Mesodermal cell (in vitro differentiated cells): ENCODE measurements at regions not wholly inside any gene's neighbourhood (a gene's known extent, or its start where the extent isn't known, plus 50 kb on each side); places are given as distances from the start of the nearest gene placed in this dataset.

Experiments used
- H3K27ac ChIP-seq: 2 replicates; pipeline ENCODE4 v1.7.0; 2013; ENCODE audit warnings: mild to moderate bottlenecking, low read depth, low read length, moderate library complexity; ENCODE audit not compliant: severe bottlenecking
- H3K36me3 ChIP-seq: 2 replicates; pipeline ENCODE4 v1.7.1; 2013; ENCODE audit warnings: mild to moderate bottlenecking, low read length, moderate library complexity; ENCODE audit not compliant: control insufficient read depth, insufficient read depth
- H3K4me1 ChIP-seq: one replicate; pipeline ENCODE4 v1.7.1; 2013; ENCODE audit warnings: mild to moderate bottlenecking, low read length; ENCODE audit not compliant: insufficient read depth, control insufficient read depth, poor library complexity, severe bottlenecking
- H3K4me3 ChIP-seq: 2 replicates; pipeline ENCODE4 v1.7.0; 2013; ENCODE audit warnings: low read length, control low read depth, mild to moderate bottlenecking; ENCODE audit not compliant: insufficient read depth, poor library complexity, severe bottlenecking; ENCODE audit errors: extremely low read depth
- H3K9me3 ChIP-seq: 2 replicates; pipeline ENCODE4 v1.7.1; 2013; ENCODE audit warnings: mild to moderate bottlenecking, low read length, moderate library complexity; ENCODE audit not compliant: control insufficient read depth
- WGBS, 2 experiments: methylation state at CpG; one replicate each; pipeline ENCODE4 v1.1.5; 2013; ENCODE audit warnings: missing lambda C conversion rate in 2 of 2; ENCODE audit not compliant: insufficient coverage in 2 of 2; 5-methylcytosine and 5-hydroxymethylcytosine counted together

DNA sequence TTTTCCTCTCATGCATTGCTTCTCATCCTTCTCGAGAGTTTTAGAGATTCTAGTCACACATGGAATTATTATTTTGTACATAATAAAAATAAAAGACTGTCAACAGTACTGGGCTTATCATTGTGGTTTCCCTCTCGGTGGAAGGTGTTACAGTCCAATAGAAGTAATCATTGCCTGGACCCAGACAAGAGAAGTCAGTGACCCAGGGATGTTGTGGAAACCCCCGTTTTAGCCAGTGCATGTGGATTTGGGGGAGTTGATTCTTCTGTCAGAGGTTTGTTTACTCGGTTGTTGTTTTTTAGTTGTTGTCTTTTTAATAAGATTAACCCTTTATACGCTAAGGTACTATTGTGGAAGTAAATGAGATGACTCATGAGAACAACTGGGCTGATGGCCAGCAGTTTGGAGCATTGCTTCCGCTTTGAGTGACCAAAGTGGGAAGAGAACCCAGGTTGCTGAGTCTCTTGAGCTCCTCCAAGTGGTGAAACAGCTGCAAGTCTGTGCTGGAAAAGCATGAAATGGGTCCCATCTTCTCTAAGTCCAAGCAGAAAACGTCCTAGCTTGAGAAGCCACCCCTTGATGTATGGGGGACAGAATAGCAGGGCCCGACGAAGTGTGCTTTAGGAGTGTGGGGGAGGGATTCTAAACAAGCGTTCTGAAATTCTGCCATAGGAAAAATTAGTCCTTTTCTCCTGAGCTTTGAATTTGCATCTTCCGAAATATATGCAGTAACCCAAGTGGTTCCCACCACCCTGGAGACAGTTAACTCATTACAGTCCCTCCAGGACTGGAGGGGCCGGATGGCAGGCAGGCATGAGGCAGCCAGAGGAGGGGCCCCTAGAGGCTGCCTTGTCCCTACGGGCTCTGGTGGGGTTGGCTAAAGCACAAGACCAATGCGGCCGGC lies 61.8 kb upstream of the GPR45 start:
- H3K4me3 ChIP-seq, result no peak overlapping the region
- 82 to 94% methylated on average over 8 to 9 of the region's 15 CpGs for WGBS, 2 experiments

DNA sequence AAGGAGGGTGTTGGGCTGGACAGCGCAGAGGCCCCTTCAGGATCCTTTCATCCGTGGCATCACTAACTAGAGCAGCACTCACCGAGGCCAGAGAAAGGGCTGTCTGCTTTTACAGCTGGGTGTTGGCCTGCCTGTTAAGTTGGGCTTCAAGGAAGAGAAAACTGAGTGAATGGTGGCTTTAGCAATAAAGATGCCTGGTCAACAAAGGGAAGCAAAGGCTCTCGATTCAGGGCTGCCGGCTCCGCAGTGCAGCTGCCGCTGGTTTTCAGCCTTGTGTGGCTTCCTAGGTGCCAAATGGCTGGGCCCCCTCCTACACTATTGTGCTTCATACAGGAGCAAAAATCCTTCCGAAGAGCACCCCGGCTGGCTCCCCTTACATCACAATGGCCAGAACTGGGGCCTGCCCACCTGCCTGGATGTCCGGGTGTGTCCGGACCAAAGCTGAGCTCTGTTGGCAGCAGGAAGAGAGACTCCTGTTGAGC lies 61.0 kb upstream of the GPR45 start:
- WGBS, 2 experiments, result 78 to 85% methylated on average over 11 of the region's 11 CpGs
- Histone ChIP-seq H3K4me1 (peaks cover 10% of the 10 kb centered on the region), H3K36me3 (no peaks in the 10 kb centered on the region)

More for the DNA sequence above, 61.8 kb upstream of the GPR45 start:
- no peaks in the 10 kb centered on the region for H3K36me3 ChIP-seq
- H3K9me3 ChIP-seq, result no peaks in the 10 kb centered on the region
- peaks cover 10% of the 10 kb centered on the region for H3K4me1 ChIP-seq
- H3K27ac ChIP-seq, result no peak overlapping the region

GRCh38 chr2:105181282-105181681 lies 60.3 kb upstream of the GPR45 start:
- Histone ChIP-seq H3K27ac (no peak overlapping the region), H3K9me3 (no peaks in the 10 kb centered on the region), H3K4me1 (peaks cover 9% of the 10 kb centered on the region), H3K4me3 (no peak overlapping the region), H3K36me3 (no peaks in the 10 kb centered on the region)
- 68 to 78% methylated on average over 4 to 5 of the region's 6 CpGs for WGBS, 2 experiments

More for the DNA sequence above, 61.0 kb upstream of the GPR45 start:
- H3K27ac ChIP-seq, result no peak overlapping the region
- no peak overlapping the region for H3K4me3 ChIP-seq
- no peaks in the 10 kb centered on the region for H3K9me3 ChIP-seq

DNA sequence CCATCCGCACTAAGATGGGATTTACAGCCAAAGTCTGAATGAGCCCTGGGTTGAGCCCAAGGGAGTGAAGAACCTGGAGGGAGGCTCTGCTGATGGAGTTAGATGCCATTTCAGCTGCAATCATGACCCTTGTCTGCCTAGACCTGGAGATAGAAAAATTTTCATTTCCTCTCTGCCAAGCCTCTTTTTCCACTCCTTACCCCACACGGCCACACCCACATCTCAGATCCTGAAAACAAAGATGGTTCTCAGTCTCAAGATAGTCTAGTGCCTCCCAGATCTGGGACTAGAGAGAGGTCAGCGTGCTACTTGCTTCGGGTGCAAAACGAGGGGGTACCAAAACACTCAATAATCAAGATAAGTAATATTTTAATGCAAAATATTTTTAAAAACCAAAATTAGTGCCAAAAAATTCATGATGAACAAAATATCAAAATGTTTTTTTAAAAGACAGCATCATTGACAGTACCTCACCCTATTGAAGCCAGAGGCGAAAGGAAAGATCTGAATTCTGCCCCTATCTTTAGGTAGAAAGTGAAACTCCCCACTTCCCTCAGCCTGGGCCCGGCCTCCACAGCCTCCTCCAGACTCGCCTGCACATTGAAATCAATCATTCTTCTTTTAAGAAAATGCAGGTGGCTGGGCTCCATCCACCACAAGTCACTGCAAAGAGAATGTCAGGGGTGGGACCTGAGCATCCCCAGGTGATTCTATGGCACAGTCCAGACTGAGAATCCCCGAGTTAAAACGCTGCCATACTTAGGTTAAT lies 57.8 kb upstream of the GPR45 start:
- 100% methylated on average over 3 to 4 of the region's 10 CpGs for WGBS, 2 experiments
- Histone ChIP-seq H3K36me3 (no peaks in the 10 kb centered on the region), H3K4me3 (no peak overlapping the region), H3K9me3 (no peaks in the 10 kb centered on the region), H3K4me1 (peaks cover 6% of the 10 kb centered on the region), H3K27ac (no peak overlapping the region)

DNA sequence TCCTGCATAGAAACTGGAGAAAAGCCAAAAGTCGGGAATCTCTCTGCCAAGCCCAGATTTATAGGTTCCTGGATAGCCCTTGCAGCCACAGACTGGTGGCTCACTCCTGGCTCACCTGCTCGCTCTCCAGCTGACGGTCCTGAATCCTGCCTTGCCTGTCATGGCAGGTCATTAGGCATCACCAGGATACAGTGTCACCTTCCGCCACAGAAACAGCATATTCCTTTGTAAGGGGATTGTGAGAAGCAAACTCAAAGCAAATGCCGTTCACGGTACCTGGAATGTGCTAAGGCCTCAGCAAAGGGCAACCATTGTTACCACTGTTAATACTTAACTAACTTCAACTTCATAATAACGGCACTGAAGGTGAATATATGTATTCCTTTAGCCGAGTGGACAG lies 57.1 kb upstream of the GPR45 start:
- Histone ChIP-seq H3K4me3 (no peak overlapping the region), H3K27ac (no peak overlapping the region), H3K4me1 (peaks cover 6% of the 10 kb centered on the region), H3K36me3 (no peaks in the 10 kb centered on the region), H3K9me3 (peaks cover 3% of the 10 kb centered on the region)
- WGBS, 2 experiments, result 82 to 85% methylated on average over 5 to 6 of the region's 8 CpGs

DNA sequence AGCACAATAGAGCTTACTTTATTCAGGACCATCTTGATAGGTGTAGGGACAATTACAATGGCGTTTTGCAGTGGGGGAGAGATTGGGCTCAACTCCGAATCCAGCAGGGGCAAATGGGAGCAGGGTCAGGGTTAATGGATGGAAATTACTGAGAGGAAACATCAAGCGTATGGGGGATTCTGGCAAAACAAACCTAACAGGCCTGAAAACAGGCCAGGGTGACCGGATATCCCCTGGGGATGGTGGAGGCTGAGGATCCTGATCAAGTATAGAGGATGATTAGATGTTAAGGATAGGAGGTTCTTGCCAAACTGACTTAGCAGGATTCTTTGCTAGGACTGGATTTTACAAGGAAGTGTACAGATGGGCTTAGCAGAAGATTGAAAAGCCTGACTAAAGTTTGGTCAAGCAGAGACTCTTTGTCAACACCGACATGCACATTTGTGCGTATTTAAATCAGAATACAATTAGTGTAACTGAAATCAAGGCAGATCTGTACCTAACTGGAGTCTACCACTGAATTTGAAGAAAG lies 54.5 kb upstream of the GPR45 start:
- Histone ChIP-seq H3K27ac (peak overlapping the region; percentile 2), H3K36me3 (no peaks in the 10 kb centered on the region), H3K4me1 (no peaks in the 10 kb centered on the region), H3K9me3 (peaks cover 21% of the 10 kb centered on the region), H3K4me3 (no peak overlapping the region)
- 70 to 72% methylated on average over 6 of the region's 6 CpGs for WGBS, 2 experiments

GRCh38 chr2:105187531-105187930 lies 54.0 kb upstream of the GPR45 start:
- H3K27ac ChIP-seq, result peak overlapping the region; percentile 2
- WGBS, 2 experiments, result 70 to 71% methylated on average over 3 to 5 of the region's 7 CpGs
- H3K9me3 ChIP-seq, result peaks cover 21% of the 10 kb centered on the region
- no peak overlapping the region for H3K4me3 ChIP-seq
- no peaks in the 10 kb centered on the region for H3K4me1 ChIP-seq
- H3K36me3 ChIP-seq, result no peaks in the 10 kb centered on the region

- H3K4me1 ChIP-seq, result no peaks in the 10 kb centered on the region
- 100% methylated on average over 3 of the region's 4 CpGs; no CpG with 5 or more reads in 1 of the 2 experiments for WGBS, 2 experiments
- peaks cover 21% of the 10 kb centered on the region for H3K9me3 ChIP-seq
- no peaks in the 10 kb centered on the region for H3K36me3 ChIP-seq
- H3K27ac ChIP-seq, result no peak overlapping the region
- H3K4me3 ChIP-seq, result no peak overlapping the region
Measured at GRCh38 chr2:105188343-105188742, 53.2 kb upstream of the GPR45 start.
